Head of caudate nucleus (tissue), 42 donors: ENCODE measurements at regions not wholly inside any gene's neighbourhood (a gene's known extent, or its start where the extent isn't known, plus 50 kb on each side); places are given as distances from the start of the nearest gene placed in this dataset.

Source experiments
- DNase-seq, 42 donors: peaks; one replicate each; pipeline versions ENCODE4 v3.0.0 to v3.0.0-alpha.2; 2020 to 2021; ENCODE audit warnings: mixed read lengths in 7 of 42
- intact Hi-C: fragments of 100-400 bp; cut with DNase I; formaldehyde crosslinking; loops from one replicate; pipeline ENCODE4 v1.15.0; 2022

DNA sequence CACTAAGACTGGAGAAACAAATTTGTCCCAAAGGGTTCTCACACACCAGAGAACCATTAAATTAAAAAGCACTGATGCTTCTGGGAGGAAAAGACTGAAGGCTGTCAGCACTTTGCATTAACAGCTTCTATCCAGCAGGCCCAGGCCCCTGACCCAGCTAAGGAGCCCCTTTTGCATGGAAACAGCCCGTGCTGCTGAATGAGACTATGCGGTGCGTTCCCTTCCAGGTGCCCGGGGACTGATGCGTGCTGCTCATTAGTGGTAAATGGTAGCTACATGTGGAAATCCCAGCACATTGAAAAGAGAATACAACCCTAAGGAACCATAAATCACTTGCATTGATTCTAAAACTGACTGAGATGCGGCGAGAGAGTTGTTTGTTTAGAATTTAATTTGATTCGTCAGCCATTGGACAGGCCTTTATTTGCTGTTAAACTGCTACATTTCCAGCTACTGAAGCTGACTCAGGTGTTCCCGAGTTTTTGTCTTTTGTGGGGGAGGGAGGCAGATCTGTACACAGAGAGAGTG is 351.0 kb upstream of the SLC24A2 start:
- peak in 3 of 42 donors; percentile 4 to 19 (median 7) for DNase-seq
- intact Hi-C loops: no loop called here

DNA sequence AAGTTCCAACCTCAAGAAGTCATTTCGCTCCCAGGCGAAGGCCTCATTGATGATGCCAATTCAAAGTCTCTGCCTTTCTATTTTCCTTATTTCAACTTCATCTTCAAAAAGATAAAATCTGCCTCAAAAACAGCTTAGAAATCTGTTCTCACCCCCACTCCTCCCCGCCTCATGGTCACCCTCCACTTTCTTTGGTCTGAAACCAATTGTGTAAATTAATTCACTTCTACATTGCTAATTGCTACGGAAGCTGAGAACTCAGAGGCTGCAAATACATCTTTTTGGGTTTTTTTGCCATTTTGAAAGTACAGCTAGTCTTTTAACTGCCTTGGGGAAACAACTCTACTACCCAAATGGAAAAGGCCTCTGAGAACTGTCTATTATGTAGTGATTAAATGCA is 350.0 kb upstream of the SLC24A2 start:
- intact Hi-C loops: no loop called here
- no peak for DNase-seq

DNA sequence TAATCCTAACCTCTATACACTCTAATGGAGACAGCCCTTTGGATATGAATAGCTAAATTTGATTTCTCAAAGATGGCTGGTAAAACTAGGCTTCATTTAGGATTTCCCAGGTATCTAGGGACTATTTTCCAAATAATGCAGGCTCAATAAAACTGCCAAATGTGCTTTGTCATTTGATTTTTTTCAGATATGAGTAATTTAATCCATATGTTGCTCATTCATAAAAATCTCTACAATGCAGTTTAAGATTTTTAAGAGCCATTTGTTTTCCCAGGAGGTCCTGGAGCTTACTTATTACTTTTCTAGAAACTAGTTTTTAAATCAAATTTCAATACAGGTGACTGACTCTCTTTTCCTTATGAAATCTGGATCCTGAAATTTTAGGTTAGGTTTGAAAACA is 349.3 kb upstream of the SLC24A2 start:
- intact Hi-C loops: no loop called here
- DNase-seq: no peak

DNA sequence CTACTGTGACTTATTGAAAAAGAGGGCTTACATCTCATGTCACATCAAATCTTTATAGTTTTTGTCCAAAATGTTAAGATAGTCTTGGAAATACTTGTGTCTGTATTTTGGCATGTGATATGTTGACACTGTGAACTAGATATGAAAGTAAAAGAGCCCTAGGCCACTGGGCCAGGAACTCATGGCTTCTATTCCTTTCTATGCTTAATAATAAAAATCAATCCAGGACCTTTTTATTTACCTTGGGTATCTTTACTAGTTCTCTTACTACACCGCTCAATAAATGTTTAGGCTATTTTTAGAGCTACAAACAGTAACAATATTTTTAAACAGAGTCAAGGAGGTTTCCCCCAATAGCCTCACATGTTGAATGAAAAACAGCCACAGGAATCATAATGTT is 348.6 kb upstream of the SLC24A2 start:
- intact Hi-C loops: no loop called here
- DNase-seq: no peak

DNA sequence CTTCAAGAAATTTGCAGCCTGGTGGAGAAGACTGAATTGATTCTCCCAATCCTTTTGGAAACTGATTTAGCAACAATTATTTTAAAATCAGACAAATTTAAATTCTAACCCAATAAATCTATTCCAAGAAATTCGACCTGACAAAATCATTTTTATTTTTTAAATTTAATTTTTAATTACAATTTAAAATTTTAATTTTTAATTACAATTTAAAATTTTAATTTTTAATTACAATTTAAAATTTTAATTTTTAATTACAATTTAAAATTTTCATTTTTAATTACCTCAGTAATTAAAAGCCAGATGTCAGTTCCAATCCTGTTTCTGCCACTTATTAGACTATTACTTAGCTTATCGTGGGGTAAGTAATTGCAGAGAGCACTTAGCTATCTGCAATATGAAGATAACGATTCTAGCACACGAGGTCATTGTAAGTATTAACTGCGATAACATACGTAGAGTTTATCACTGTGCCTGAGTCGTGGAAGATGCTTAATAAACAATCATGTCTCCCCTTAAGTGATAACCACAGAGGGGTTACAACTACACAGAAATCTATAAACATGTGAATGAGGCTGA is 346.4 kb upstream of the SLC24A2 start:
- intact Hi-C loops: no loop called here
- no peak for DNase-seq

DNA sequence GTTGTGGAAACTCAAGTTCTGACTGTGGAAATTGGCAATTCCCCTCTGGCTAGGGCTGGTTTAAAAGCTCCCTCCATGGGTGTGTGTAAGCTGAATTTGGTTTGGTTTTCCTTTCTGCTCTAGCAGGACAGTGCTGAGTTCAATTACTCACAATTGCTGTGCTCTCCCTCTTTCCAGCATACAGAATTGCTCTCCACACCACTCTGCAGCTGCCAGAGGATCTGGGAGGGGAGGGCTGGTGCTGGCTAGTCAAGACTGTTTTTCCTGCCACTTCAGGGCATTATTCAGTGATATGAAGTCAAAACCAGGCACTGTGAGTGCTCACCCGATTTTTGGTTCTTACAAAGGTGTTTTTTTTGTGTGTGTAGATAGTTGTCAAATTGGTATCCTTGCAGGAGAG is 336.9 kb upstream of the SLC24A2 start:
- no peak for DNase-seq
- intact Hi-C loops: no loop called here

DNA sequence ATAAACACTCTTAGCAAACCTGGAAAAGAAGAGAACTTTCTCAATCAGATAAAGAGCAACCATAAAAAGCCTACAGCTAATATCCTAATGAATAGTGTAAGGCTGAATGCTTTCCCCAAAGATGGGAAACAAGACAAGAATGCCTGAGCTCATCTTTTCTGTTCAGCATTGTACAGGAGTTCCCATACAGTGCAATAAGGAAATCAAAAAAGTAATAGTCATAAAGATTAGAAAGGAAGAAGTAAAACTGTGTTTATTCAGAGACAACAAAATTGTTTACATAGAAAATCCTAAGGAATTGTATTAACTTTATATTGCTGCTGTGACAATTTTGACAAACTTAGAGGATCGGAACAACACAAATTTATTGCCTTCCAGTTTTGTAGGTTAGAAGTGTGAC is 330.7 kb upstream of the SLC24A2 start:
- intact Hi-C loops: no loop called here
- no peak for DNase-seq

DNA sequence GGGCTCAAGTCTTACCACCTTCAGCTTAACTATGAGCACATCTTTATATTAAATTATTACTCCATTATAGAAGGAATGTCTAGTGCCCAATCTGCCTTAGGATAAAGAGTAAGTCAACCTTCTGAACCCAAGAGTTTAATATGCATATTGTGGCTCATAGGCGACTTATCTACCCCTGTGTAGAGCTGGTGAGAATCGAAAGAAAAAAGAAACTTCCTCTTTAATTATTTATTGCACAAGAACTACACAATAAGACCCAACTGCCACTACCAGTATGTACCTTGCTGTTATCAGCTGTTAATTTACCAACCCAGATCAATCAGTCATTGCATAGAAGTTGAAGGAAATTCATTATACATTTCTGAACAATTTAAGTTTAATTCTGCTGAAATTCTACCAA is 329.1 kb upstream of the SLC24A2 start:
- intact Hi-C loops: no loop called here

DNA sequence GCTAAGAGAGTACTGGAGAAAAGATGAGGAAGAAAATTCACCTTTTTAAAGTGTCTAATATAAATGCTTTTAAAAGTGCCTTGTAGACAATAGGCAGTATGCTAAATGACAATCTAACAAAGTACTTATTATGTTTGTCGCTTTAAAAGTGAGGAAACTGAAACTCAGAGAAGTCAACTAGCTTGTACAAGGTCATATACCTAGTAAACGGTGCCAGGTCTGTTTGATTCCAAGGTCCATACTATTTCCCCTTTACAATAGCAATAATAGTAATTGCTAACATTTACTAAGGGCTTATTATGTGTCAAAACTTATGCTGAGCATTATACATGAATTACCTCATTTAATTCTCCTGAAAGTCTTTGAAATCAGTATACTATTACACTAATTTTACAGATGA is 328.6 kb upstream of the SLC24A2 start:
- intact Hi-C loops: no loop called here
- no peak for DNase-seq

More for the DNA sequence above, 329.1 kb upstream of the SLC24A2 start:
- DNase-seq: no peak

DNA sequence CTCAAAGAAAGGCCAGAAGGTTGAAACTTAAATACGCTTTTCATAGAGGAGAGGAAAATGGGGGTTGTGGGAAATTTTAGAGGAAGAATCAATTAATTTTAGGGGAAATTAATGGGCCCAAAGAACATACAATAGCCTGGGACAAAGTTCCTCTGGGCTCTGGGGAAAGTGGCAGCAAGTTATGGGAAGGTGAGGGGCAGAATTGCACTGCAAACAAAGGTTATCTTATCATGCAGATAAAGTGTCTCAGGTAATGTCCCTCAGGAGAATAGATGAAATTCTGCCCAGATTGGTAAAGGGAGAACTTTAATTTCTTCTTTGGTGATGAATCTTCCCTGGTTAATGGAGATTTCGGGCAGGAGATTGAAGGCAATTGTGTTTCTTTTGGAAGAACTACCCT is 326.1 kb upstream of the SLC24A2 start:
- no peak for DNase-seq

DNA sequence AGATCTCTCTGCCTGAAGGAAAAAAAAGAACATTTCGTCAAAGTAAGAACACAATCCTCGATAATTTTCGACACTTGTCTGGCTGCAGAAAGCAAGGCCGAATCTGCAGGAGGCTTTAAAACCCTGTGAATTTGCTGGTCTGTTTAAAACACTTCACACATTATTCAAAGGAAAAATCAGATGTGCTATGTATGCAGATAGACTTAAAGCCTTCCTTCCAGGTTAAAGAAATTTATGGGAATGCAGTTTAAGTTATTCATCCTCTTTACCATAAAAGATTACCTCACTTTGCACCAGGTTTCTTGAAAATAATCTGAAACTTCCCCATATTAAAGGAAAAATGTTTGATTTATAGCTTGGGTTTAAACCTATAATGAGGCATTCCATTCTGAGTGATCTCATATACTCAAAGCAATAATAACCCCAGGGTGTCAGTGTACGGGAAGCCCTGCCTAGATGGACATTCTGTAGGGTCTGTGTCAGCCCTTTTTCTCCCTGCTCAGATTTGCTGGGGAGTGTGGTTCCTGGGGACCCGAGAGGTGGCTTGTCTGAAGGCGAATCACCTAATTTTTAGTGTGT is 323.5 kb upstream of the SLC24A2 start:
- intact Hi-C loops: no loop called here
- no peak for DNase-seq

More for the DNA sequence above, 326.1 kb upstream of the SLC24A2 start:
- intact Hi-C loops: no loop called here

DNA sequence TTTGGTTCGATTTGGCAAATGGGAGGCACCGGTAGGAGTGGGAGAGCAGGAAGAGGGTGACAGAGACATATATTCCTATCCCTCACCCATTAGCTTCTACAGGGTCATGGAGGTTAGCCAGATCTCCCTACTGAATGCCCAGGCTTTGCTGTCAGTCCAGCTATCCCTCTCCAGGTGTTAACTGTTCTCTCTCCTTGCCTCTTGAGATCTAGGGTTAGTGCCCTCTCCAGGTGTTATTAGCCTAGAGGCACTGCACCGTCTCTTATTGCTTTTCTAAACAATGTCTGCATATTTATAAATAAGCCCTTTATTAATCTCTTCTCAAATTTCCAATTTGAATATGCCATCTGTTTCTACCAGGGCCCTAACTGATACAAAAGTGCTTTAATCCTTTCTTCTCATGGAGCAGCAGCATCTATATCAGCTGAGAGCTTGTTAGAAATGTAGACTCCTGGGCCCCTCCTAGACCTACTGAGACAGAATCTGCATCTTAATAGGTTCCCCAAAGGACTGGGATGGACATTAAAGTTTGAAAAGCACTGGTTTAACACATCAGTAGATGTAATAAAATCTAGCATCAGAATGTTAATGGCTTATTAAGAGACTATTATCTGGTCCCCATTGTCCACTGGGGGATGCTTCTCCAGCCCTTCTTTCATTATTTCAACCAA is 322.5 kb upstream of the SLC24A2 start:
- intact Hi-C loops: no loop called here
- DNase-seq: no peak

DNA sequence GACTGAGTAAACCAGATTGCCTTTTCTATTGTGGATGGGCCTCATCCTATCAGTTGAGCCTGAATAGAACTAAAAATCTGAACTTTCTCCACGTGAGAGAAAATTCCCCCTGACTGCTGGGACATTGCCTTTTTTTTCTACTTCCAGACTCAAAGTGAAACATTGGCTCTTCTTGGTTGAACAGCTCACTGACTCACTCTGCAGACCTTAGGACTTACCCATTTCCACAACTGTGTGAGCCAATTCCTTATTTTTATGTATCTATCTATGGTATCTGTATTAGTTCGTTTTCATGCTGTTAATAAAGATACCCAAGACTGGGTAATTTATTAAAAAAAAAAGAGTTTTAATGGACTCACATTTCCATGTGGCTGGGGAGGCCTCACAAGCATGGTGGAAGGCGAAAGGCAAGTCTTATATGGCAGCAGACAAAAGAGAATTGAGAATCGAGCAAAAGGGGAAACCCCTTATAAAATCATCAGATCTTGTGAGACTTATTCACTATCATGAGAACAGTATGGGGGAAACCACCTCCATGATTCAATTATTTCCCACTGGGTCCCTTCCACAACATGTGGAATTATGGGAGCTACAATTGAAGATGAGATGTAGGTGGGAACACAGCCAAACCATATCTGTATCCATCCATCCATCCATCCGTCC is 306.7 kb upstream of the SLC24A2 start:
- no peak for DNase-seq
- intact Hi-C loops: no loop called here

DNA sequence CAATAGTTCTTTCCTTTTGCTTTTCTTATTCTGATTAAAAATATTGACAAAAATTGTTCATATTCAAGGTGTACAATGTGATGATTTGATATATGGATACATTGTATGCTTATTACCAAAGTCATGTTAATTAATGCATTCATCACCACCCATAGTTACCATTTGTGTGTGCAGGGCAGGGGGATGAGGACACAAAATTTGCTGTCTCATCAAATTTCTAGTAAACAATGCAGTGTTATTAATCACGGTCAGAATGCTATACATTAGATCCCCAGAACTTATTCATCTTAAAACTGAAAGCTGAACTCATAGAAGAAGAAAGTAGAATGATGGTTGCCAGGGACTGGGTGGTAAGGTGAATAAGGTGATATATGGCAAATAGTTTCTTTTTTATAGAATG is 303.7 kb upstream of the SLC24A2 start:
- no peak for DNase-seq
- intact Hi-C loops: no loop called here

DNA sequence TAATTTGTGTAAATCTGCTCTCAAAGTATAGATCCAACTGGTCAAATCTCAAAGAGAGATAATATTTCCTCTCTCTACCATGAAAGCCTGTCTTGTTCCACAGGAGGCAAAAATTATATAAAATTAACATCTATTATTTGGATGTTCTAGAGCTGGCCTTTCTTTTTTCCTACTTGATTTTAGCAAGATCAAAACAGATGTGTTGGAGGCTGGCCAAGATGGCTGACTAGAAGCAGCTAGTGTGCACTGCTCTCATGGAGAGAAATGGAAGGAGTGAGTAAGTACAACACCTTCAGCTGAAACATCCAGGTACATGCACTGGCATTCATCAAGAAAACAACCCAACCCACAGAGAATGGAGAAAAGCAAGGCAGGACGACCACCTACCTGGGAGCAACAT is 298.6 kb upstream of the SLC24A2 start:
- DNase-seq: no peak
- intact Hi-C loops: no loop called here

DNA sequence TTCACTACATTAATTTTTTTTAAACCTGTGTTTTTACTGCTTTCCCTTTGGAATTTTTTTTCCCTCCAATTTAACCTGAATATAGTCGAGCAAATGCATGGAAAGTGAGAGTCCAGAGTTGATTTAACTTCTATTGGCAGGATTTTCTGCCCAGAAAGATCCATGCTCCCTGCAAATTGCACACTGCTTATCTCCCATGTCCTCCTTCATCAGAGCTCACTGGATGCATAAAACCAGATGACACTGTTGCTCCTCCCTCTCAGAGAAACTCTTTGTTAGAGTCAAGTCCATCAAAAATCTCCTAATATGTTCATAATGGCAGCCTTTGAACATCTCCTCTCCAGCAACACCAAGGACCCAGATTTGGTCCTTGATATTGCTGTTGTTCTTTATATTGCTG is 297.0 kb upstream of the SLC24A2 start:
- intact Hi-C loops: no loop called here
- DNase-seq: no peak

DNA sequence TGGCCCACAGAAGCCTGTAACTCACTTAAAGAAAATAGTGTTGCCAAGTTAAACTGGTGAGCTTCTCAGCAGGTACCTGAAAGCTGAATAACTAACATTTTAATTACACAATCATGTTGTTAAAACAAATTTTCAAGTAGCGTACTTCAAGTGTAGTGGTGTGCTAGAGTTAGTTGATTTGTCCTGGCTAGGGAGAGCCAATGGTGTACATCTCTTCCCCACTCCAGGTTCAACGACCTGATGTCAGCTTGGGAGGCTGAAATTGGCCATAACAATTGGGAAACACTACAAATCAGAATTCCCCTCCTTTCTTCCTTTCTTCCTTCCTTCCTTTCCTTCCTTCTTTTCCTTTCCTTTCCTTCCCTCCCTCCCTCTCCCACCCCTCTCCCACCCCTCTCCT is 295.3 kb upstream of the SLC24A2 start:
- intact Hi-C loops: no loop called here
- no peak for DNase-seq

DNA sequence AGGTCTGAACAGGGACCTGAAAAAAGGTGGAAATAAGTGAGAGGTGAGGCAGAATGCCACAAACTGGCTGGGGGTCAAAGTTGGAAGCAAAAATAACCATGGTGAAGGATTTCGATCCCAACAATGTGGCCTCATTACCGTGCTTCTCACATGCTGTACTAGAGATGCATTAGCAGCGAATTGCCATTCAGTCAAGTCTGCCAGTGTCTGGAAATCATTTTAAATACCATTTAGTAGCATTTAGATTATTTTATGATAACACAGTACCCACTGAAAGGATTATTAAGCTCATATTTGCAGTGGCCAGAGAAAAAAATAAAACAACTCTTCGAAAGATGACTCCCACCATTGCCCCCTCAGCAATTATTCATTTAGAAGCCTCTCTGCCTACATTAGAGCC is 294.6 kb upstream of the SLC24A2 start:
- no peak for DNase-seq
- intact Hi-C loops: no loop called here

DNA sequence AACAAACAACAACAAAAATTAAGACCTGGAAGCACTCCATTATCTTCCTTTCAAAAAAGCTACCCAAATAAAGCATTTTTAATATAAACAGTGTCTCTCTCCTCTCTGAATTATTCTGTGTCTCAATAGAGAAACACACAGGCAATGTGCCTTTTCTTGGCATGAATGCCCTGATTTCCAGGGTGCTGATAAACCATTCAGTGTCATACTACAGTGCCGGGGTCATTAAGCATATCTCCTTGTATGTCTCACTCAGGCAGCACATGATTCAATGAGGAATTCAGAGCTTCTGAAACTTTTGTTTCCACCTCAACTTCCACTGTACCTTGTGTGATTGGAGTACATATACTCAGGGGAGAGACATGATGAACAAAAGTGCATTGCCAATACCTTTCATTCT is 294.0 kb upstream of the SLC24A2 start:
- no peak for DNase-seq
- intact Hi-C loops: no loop called here

DNA sequence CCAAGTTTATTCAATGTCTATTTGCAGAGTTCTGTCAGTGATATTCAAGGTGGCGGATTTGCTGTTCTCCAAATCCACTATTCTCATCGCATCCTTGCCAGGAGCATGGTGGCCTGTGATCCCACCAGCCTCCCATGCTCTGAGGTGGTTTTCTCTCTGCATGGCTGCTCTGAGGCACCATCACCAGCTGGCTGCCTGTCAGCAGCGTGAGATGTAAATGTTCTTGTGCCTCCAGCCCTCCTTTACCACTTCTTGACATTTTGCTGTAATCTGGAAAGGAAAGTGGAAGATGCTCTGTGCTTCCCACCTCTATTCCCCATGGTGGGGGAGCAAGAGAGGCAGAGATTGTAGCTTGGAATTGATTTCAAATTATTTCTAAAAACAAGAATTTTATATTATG is 293.6 kb upstream of the SLC24A2 start:
- no peak for DNase-seq
- intact Hi-C loops: no loop called here
